Retina (tissue), 1 donor: ENCODE measurements at regions not wholly inside any gene's neighbourhood (a gene's known extent, or its start where the extent isn't known, plus 50 kb on each side); places are given as distances from the start of the nearest gene placed in this dataset.
"Not testable (repeated sequence)": the region's sequence is repeated elsewhere in the genome, so short reads cannot be mapped to it uniquely, and the experiment has no call there.

Experiments used
- DNase-seq: peaks from one replicate; pipeline ENCODE4 v3.0.0-alpha.2; 2016

DNA sequence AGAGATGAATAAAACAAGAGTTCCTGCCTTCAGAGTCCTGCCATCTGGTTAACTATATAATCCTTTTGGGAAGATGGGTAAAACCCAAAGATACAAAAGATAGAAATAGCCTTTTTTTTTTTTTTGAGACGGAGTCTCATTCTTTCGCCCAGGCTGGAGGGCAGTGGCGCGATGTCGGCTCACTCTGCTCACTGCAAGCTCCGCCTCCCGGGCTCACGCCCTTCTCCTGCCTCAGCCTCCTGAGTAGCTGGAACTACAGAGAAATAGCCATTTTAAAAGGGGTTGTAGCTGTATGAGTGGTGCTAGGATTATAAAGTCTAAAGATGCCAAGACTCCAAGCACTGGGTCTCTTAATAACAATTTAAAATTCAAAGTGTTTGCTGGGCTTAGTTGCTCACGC lies 97.2 kb downstream of the KDR start:
- no peak for DNase-seq

DNA sequence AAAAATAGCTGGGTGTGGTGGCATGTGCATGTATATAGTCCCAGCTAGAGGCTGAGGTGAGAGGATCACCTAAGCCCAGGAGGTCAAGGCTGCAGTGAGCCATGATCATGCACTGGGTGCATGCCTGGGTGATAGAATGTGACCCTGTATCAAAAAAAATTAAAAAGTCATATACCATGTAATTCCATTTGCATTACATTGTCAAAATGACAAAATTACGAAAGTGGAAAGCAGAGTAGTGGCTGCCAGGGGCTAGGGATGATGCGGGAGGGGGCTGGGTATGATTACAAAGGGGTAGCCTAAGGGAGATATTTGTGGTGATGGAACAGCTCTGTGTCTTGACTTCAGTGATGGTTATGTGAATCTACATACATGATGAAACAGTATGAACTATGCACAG lies 97.8 kb downstream of the KDR start:
- DNase-seq, result no peak

- DNase-seq, result not testable (repeated sequence)
These were observed 99.9 kb downstream of the KDR start for GRCh38 chr4:55025456-55025855.

DNA sequence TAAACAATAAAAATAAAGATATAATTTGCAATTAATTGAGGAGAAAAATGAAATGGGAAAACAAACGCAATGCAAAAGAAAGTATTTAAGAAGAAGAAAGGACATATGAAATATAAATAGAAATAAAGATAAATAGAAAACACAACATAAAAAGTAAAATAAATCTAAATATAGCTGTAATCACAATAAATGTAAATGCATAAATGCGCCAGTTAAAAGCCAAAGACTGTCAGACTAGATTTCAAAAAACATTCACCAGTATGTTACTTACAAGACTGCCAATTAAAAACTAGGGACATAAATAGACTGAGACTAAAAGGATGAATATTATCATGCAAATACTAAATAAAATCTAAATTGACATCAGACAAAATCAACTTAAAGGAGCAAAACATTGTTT lies 102.4 kb downstream of the KDR start:
- DNase-seq, result no peak

DNA sequence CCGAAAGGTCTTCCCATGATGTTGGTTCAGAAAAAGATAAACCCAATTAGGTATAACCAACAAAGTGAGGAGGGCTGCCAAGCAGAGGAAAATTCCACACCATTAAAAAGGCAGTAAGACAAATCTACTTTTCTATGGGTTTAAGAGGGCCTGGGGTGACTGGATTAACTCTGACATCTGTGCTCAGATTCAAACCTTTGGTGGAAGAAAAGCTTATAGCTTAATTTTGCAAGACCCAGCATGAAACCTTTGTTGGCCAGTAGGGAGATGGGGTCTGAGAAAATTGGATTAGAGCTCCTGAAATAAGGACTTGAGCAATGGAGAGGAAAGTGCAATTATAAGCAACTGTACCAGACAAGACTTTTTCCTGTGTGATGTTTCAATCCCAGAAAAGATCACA lies 104.2 kb downstream of the KDR start:
- DNase-seq, result peak; percentile 52

DNA sequence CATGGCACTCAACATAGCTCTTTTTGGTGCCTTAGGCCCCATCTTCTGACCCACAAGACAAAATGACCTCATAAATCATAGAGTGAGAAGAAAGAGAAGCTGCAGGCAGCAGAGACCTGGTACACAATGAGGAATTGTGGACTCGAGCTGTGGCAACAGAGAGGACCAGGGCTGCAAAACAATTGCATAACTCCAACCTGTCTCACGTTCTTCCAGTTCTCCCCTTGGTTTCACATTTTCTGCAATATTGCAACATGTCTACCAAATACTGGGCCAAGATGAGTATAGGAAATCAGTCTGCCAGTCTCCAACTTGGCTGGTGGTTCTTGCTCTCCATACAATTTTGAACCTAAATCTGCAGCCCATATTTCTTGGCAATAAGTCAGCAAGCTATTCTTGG lies 105.3 kb downstream of the KDR start:
- DNase-seq, result no peak

DNA sequence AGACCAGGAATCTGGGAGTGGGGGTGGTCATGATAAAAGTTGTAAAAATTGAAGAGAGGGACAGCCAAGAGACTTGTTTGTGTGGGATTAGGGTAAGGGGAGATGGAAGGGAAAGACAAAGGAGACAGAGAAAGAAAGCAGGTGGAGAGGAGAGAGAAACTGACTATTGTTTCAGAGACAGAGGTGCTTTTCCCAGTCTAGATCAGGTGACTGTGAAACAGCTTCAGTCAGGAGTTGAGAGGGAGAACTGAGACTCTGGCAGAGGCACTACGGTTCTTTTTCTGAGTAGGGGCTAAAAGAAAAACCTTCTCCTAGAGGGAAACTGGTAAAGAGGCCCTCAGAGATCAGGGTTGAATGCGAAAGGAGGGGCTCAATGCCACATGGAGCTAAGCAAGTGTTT lies 106.4 kb downstream of the KDR start:
- DNase-seq, result no peak

DNA sequence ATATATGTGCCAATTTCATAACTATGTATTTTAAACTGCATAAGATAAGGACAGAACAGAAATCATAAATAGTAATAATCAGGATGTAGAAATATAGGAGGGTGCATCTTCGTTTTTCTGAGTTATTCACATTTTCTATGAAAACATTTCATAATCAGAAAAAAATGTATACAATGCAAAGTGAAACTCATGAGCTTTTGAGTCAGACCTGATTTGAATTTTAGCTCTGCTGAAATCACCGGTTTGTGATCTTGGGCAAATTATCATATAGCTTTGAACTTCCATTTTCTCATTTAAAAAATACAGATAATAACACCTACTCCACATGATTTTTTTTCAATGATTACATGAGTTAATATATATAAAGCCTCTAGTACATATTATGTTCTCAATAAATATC lies 106.9 kb downstream of the KDR start:
- DNase-seq, result no peak

GRCh38 chr4:55017406-55017805 lies 108.0 kb downstream of the KDR start:
- DNase-seq, result no peak

DNA sequence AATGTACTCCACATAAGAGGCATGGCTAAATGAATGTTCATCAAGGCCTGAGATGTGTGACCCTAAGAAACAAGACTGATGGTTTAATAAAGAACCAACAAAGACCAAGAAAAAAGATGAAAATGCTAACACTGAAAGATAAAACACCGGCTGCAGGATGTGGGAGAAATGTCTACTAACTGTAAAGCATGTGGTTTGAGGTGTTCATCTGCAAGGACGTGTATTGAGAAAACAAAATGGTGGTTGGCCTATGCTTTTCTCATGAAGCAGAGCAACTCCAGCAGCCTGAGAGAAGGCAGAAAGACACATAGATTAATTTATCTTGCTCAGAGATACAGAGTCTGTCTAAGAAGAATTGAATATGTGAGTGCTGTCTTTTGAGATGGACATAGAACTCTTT lies 109.3 kb downstream of the KDR start:
- no peak for DNase-seq

DNA sequence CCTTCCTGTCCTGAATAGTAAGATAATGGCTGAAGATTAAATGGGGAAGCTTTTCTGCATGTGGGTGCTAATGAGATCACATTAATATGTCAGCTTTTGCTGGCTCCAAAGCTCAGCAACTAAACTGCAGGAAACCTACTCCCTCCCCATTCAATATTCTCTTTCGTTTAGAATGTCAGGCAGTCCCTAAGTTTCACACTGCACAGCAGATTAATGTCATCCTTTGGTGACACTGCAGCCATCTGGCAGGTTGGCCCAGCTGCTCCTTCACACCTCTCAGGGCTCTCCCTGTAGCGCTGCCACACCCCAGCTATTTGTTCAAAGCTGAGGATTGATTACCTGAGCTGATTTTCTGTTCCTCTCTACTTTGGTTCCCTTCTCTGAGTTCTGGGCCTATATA lies 110.5 kb downstream of the KDR start:
- DNase-seq, result no peak

- DNase-seq, result no peak
These were observed 111.9 kb downstream of the KDR start for GRCh38 chr4:55013431-55013955.

- no peak for DNase-seq
These were observed 112.8 kb downstream of the KDR start for GRCh38 chr4:55012363-55013230.

DNA sequence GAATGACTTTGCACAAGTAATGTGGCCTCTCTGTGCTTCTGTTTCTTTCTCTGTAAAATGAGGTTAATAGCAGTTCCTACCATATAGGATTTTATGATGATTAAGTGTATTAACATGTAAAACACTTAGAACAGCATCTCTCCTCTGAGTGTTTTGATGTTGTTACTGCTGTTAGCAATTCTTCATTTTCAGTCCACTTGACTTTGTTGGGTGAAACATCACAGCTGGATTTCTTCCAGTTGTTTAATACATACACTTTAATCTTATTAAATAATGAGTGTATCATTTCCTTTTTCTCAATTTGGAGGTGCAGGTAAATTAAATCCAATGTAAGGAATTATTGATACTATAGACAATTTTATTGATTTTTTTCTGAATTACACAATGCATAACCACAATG lies 113.6 kb downstream of the KDR start:
- no peak for DNase-seq

DNA sequence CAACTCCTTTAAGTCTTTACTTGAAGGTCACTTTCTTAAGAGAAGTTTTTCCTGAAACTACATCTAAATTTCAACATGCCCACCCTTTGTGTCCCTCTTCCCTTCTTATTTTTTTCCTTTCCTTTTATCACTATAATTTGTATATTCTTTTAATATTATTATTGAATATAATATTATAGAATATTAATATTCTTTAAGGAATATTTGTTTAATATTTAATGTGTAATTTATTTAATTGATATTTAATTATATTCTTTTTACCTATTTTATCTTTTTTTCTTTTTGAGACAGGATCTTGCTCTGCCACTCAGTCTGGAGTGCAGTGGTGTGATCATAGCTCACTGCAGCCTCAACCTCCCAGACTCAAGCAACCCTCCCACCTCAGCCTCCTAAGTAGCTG lies 114.8 kb downstream of the KDR start:
- DNase-seq, result no peak

DNA sequence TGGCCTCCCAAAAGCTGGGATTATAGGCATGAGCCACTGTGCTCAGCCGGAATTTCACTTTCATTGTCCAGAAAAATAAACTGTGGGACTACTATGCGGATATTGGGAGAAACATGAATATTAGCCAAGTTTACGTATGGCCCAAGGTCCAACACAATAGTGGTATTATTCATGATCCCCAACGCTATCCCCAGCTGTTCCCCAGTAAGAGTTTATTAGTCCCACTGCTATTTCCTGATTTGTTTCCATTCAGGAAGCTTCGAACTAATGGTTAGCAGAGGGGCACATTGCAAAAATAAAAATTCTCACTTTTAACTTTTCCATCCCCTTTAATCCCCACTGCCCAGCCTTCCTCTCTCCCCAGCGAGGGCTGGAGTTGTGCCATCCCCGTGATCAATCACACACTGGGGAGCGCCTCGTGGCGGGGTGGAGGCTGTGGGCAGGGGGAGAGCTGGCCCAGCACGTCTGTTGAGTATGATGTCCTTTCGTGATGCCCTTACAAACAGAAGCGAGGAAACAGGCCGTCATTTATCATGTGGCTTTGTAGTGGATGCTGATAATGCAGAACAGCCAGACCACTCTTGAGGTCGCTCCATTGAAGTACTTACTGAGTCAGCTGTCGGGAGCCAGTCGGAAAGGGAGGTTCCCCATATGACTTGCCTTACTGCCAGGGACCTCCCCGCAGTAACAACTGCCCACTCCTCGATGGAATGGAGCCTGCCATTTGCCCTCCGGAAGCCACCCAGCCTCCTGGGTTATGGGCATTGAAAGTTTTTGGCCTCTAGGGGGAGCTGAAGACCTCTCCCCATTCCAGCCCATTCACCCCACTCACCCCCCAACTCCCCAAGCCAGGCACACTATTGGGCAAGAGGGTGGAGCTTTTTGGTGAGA lies 117.0 kb downstream of the KDR start:
- DNase-seq, result no peak

GRCh38 chr4:55005910-55006309 lies 119.5 kb downstream of the KDR start:
- DNase-seq, result no peak

DNA sequence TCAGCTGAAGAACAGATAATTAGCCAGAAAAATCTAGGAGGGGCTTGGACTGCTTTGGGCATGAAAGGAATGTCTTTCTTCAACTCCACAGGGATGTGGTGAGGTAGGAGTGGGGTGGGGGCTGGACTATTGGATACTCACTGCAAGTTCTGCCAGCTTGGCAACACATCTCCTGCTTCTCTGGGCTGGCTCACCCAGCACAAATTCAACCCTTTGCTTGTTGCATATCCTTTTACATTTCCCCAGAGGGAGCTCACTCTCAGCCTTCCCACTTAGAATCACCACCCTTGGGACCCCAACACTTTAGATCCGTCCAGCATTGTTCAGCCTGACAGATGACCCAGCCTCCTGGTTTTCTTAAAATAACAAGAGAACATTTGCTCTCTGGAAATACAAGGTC lies 120.6 kb downstream of the KDR start:
- no peak for DNase-seq

DNA sequence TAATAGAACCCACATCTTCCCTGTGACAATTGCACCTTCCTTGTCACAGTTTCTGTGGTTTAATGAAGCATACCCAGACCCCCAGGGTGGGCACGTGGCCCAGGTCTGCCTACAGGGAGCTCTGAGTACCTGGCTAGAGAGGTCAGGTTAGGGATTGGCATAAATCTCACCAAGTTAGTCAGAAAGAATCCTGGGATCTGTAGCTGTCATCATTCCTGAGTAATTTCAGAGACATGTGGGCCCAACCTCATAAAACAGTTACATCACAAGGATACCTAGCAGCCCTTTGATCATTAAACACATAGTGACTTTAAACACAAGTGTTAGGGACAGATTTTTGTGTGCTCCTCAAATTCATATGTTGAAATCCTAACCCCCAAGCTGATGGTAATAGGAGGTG lies 123.0 kb downstream of the KDR start:
- no peak for DNase-seq

DNA sequence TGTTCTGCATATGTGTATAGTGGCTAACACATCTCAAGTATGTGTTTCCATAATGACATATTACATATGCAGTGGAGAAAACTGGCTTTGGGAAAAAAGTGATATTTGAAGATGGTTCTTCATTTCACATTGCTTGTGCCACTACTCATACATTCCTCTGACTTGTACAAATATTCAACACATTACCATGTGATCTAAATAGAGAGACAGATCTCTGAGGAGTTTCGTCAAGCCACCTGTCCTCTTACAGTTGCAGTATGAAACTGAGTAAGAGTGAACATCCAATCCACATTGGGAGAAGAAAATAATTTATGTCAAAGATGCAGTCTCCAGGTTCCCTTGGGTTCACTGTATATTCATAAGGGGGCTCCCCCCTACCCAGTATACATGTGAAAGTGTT lies 123.9 kb downstream of the KDR start:
- DNase-seq, result no peak

- DNase-seq, result no peak
These were observed 126.4 kb downstream of the KDR start for GRCh38 chr4:54999003-54999402.

DNA sequence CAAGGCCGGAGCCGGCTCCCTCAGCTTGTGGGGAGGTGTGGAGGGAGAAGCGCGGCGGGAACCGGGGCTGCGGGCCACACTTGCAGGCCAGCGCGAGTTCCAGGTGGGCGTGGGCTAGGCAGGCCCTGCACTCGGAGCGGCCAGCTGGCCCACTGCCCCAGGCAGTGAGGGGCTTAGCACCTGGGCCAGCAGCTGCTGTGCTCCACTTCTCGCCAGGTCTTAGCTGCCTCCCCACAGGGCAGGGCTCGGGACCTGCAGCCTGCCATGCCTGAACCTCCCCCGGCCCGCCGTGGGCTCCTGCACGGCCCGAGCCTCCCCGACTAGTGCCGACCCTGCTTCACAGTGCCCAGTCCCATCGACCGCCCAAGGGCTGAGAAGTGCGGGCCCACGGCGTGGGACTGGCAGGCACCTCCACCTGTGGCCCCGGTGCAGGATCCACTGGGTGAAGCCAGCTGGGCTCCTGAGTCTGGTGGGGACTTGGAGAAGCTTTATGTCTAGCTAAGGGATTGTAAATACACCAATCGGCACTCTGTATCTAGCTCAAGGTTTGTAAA lies 131.8 kb downstream of the KDR start:
- not testable (repeated sequence) for DNase-seq

DNA sequence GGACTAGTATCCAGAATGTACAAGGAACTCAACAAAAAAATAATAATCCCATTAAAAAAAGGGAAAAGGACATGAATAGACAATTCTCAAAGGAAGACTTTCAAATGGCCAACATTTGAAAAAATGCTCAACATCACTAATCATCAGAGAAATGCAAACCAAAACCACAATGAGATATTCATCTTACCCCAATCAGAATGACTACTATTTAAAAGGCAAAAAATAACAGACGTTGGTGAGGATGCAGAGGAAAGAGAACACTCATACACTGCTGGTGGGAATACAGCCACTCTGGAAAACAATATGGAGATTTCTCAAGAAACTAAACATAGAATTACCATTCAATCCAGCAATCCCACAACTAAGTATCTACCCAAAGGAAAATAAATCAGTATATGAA lies 133.1 kb downstream of the KDR start:
- DNase-seq, result no peak

DNA sequence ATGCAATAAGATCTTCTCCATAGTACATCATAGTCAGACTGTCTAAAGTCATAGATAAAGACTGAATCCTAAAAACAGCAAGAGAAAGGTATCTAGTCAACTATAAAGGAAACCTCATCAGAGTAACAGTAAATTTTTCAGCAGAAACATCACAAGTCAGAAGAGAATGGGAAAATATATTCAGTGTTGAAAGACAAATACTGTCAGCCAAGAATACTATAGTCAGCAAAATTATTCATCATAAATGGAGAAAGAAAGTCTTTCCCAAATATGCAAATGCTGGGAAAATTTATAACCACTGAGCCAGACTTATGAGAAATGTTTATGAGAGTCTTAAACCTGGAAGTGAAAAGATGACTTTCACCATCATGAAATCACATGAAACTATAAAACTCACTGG lies 136.7 kb downstream of the KDR start:
- no peak for DNase-seq
